Parathyroid adenoma (tissue), 2 donors: ENCODE measurements at regions not wholly inside any gene's neighbourhood (a gene's known extent, or its start where the extent isn't known, plus 50 kb on each side); places are given as distances from the start of the nearest gene placed in this dataset.
A peak's percentile ranks its signal among the peaks of the same experiment; 100 is the strongest.

Source experiments
- H2AFZ ChIP-seq: fragments of 300-600 bp; sonication (generic); one replicate; pipeline ENCODE4 v1.7.0; 2017; ENCODE audit warnings: antibody characterized with exemption, mild to moderate bottlenecking
- H3K27ac ChIP-seq: fragments of 300-600 bp; sonication (generic); one replicate; pipeline ENCODE4 v1.7.0; 2017
- H3K27me3 ChIP-seq: fragments of 300-600 bp; sonication (generic); one replicate; pipeline ENCODE4 v1.7.0; 2017; ENCODE audit warnings: low read length; ENCODE audit not compliant: control insufficient read depth, insufficient read depth
- H3K36me3 ChIP-seq: fragments of 300-600 bp; sonication (generic); one replicate; pipeline ENCODE4 v1.7.0; 2017; ENCODE audit warnings: low read length; ENCODE audit not compliant: control insufficient read depth, insufficient read depth
- H3K4me1 ChIP-seq: fragments of 300-600 bp; sonication (generic); one replicate; pipeline ENCODE4 v1.7.0; 2017; ENCODE audit warnings: control low read depth
- H3K4me2 ChIP-seq: fragments of 300-600 bp; sonication (generic); one replicate; pipeline ENCODE4 v1.7.0; 2017; ENCODE audit warnings: low read length
- H3K4me3 ChIP-seq: fragments of 300-600 bp; sonication (generic); one replicate; pipeline ENCODE4 v1.7.0; 2017; ENCODE audit warnings: low read depth, low read length
- H3K79me2 ChIP-seq: fragments of 300-600 bp; sonication (generic); one replicate; pipeline ENCODE4 v1.7.0; 2017; ENCODE audit warnings: control low read depth
- H3K9ac ChIP-seq: fragments of 300-600 bp; sonication (generic); one replicate; pipeline ENCODE4 v1.7.0; 2017; ENCODE audit warnings: mild to moderate bottlenecking
- H3K9me3 ChIP-seq: fragments of 300-600 bp; sonication (generic); one replicate; pipeline ENCODE4 v1.7.0; 2017; ENCODE audit warnings: low read length; ENCODE audit not compliant: control insufficient read depth
- TF ChIP-seq, protein P1 (sequence below): fragments of 300-600 bp; sonication (generic); IDR thresholded peaks from one replicate; pipeline ENCODE4 v1.7.0; 2017; ENCODE audit warnings: antibody characterized with exemption, mild to moderate bottlenecking
- donor health status: primary hyperparathyroidism.

DNA sequence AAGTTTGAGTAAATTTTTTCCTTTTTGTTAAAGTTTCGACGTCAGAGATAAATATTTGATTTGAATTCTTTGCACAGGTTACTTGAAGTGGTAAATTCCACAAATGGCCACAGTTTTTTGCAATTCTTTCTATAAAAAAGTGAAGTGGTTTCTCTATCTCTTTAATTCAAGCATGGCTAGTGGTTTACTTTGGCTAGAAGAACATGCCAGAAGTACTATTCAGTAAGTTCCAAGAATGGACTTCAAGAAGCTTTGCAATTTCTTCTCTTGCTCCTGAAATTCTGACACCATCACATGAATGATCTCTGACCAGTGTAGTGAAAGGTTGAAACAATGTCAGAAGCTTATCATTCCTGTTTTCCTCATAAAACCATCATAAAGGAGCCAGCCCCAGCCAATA, 55.7 kb upstream of the RNPC3 start:
- Histone ChIP-seq H3K27ac (no peak overlapping the region), H3K4me2 (no peak overlapping the region), H3K4me3 (no peak overlapping the region), H3K36me3 (no peaks in the 10 kb centered on the region), H3K27me3 (no peaks in the 10 kb centered on the region), H3K79me2 (no peaks in the 10 kb centered on the region), H3K4me1 (no peaks in the 10 kb centered on the region), H2AFZ (no peak overlapping the region), H3K9ac (no peak overlapping the region), H3K9me3 (no peaks in the 10 kb centered on the region)
- TF ChIP-seq, protein P1, sequence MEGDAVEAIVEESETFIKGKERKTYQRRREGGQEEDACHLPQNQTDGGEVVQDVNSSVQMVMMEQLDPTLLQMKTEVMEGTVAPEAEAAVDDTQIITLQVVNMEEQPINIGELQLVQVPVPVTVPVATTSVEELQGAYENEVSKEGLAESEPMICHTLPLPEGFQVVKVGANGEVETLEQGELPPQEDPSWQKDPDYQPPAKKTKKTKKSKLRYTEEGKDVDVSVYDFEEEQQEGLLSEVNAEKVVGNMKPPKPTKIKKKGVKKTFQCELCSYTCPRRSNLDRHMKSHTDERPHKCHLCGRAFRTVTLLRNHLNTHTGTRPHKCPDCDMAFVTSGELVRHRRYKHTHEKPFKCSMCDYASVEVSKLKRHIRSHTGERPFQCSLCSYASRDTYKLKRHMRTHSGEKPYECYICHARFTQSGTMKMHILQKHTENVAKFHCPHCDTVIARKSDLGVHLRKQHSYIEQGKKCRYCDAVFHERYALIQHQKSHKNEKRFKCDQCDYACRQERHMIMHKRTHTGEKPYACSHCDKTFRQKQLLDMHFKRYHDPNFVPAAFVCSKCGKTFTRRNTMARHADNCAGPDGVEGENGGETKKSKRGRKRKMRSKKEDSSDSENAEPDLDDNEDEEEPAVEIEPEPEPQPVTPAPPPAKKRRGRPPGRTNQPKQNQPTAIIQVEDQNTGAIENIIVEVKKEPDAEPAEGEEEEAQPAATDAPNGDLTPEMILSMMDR: no peak

DNA sequence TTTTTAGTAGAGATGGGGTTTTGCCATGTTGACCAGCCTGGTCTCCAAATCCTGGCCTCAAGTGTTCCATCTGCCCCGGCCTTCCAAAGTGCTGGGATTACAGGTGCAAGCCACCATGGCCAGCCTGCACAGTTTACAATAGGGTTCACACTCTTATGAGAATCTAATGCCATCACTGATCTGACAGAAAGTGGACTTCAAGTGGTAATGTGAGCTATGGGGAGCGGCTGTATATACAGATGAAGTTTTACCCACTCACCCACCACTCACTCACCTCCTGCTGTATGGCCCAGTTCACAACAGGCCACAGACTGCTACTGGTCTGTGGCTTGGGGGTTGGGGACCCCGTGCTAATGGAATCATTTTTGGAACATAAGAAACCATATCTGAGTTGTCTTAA, 58.4 kb upstream of the RNPC3 start:
- H3K27ac ChIP-seq: no peak overlapping the region
- no peak overlapping the region for H3K4me2 ChIP-seq
- no peak overlapping the region for H2AFZ ChIP-seq
- no peaks in the 10 kb centered on the region for H3K9me3 ChIP-seq
- TF ChIP-seq, protein P1: no peak
- no peaks in the 10 kb centered on the region for H3K79me2 ChIP-seq
- H3K36me3 ChIP-seq: no peaks in the 10 kb centered on the region
- no peak overlapping the region for H3K9ac ChIP-seq
- H3K4me3 ChIP-seq: no peak overlapping the region
- no peaks in the 10 kb centered on the region for H3K4me1 ChIP-seq
- H3K27me3 ChIP-seq: no peaks in the 10 kb centered on the region

DNA sequence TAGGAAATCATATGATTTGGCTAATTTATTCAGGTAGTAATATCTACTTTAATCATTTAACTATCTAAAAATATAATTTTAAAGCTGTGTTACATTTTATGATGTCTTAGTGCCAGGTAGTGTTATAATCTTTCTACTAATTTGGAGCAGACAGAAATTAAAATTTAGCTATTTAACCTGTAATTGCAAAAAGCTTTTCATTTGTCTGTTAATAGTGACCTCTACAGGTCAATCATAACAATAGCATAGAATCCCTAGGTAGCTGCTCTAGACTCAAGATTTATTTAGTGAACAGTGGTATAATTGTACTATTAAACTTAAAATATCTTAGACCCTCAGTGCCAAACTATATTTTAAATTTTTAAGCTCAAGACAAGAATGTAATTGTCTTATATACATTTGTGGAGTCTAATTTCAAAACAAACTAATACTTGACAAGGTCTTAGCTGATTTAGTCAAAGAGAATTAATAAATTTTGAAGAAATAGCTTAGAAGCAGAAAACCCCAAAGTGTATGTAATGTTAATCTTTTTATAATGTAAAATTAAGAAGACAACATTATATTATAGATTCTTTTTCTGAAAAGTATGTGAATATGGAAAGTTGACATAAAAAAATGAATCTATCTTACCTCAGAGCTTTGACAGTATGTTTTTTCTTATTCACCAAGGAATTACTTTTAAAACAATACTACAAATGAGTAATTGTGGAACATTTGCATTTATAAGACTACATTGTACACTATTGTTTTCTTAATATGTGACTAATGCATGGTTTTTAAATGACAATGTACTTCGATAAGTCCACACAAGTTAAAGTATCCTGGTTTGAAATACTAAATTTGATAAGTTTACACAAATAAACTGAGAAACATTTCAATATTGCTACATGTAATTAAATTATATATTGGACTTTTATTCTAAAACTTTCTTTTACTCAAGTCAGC, 64.1 kb upstream of the RNPC3 start:
- Histone ChIP-seq H3K27ac (no peak overlapping the region), H3K4me1 (no peaks in the 10 kb centered on the region), H3K79me2 (no peaks in the 10 kb centered on the region), H3K4me2 (no peak overlapping the region), H3K9ac (no peak overlapping the region), H3K4me3 (no peak overlapping the region), H3K36me3 (no peaks in the 10 kb centered on the region), H3K9me3 (no peaks in the 10 kb centered on the region), H3K27me3 (no peaks in the 10 kb centered on the region), H2AFZ (no peak overlapping the region)
- TF ChIP-seq, protein P1: peak; percentile 26

DNA sequence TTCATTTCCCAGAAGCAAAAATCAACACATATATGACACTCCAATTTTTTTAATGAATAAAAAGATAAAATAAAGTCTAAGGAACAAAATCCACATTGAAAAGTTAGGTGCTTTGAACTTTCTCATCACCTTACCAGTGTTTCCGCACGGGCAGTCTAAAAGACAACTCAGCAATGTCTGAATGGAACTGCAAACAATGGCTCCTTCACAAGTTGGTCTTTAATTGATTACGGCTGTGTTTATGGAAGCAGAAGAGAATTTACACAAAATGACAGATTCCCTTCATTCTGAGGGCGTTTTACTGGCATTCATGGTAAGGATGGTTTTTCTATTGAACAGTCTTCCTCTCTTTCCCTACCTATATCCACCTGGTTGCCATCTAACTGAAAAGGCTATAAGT, 65.0 kb upstream of the RNPC3 start:
- TF ChIP-seq, protein P1: no peak
- no peak overlapping the region for H3K27ac ChIP-seq
- no peak overlapping the region for H3K4me2 ChIP-seq
- H3K4me3 ChIP-seq: no peak overlapping the region
- H3K36me3 ChIP-seq: no peaks in the 10 kb centered on the region
- H2AFZ ChIP-seq: no peak overlapping the region
- H3K9ac ChIP-seq: no peak overlapping the region
- H3K4me1 ChIP-seq: no peaks in the 10 kb centered on the region
- no peaks in the 10 kb centered on the region for H3K27me3 ChIP-seq
- no peaks in the 10 kb centered on the region for H3K79me2 ChIP-seq
- H3K9me3 ChIP-seq: no peaks in the 10 kb centered on the region

DNA sequence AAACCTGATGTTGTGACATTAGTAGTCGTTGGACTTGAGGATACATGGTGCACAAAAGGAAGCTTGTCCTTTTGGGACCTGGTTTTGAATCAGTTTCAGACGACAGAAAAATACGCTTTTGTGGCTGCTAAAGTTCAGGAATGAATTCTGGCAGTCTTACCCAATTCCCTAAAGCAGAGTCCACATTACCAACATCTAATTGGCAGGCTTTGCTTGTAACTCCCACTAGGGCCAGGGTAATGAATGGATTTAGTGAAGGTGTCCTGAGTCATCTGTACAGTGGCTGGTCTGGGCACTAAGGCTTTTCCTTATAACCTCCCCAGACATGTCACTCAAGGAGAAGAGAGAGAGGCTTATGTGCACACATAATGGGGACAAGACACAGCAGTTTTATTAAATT, 66.2 kb upstream of the RNPC3 start:
- no peak overlapping the region for H3K4me3 ChIP-seq
- TF ChIP-seq, protein P1: no peak

More for the DNA sequence above, 66.2 kb upstream of the RNPC3 start:
- Histone ChIP-seq H3K27me3 (no peaks in the 10 kb centered on the region), H3K27ac (no peak overlapping the region), H3K4me2 (no peak overlapping the region), H2AFZ (no peak overlapping the region), H3K9ac (no peak overlapping the region), H3K4me1 (no peaks in the 10 kb centered on the region), H3K9me3 (no peaks in the 10 kb centered on the region), H3K79me2 (no peaks in the 10 kb centered on the region), H3K36me3 (no peaks in the 10 kb centered on the region)
